Spleen (tissue), 7 donors: ENCODE measurements at regions not wholly inside any gene's neighbourhood (a gene's known extent, or its start where the extent isn't known, plus 50 kb on each side); places are given as distances from the start of the nearest gene placed in this dataset.

ENCODE experiments used
- POLR2A ChIP-seq, 3 donors: fragments of 450-650 bp; IDR thresholded peaks; one replicate each; pipeline ENCODE4 v1.5.1; 2017; ENCODE audit warnings: antibody characterized with exemption in 3 of 3, mild to moderate bottlenecking in 1 of 3
- POLR2AphosphoS5 ChIP-seq, 3 donors: sonication (generic); formaldehyde crosslinking; IDR thresholded peaks; one replicate each; pipeline ENCODE4 v1.5.1; 2017; ENCODE audit warnings: antibody characterized with exemption in 3 of 3
- TF ChIP-seq, protein P1 (sequence below), 11 experiments: fragments of 200-600 bp in 7 of 11; fragments of 450-650 bp in 4 of 11; sonication (generic) in 4 of 11; IDR thresholded peaks in 8 of 11; conservative IDR thresholded peaks in 3 of 11; 1 replicate in 7 of 11; 2 replicates in 4 of 11; pipeline versions ENCODE4 v1.4.0 to v1.8.0; 2016 to 2021; ENCODE audit warnings: antibody characterized with exemption in 11 of 11, inconsistent platforms in 4 of 11, mild to moderate bottlenecking in 1 of 11
- donor health status: DM: no; HTN: no; CAD: no; lungs with moderate emphysema.
- donor health status: DM: no; HTN: no; CAD: no.
- donor health status: DM: no; HTN: no; CAD: no.

DNA sequence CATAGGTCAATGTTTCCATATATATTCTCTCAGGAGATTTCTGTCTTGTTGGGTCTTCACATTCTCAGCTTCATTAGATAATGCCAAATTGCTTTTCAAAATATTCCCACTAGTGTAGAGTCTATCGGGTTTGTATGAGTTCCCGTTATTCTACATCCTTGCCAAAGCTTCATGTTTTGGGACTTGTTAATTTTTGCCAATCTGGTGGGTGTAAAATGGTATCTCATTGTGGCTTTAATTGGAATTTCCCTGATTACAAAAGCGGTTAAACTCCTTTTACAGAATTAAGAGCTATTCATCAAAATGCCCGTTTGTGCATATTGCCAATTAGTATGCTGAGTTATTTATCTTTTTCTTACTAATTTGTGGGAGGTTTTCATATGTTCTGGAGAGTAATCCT, 708.4 kb upstream of the ADAMTS5 start:
- TF ChIP-seq POLR2AphosphoS5 (IDR thresholded peaks at IDR 0.05) (no peak), POLR2A (IDR thresholded peaks at IDR 0.05) (no peak)
- TF ChIP-seq, protein P1, sequence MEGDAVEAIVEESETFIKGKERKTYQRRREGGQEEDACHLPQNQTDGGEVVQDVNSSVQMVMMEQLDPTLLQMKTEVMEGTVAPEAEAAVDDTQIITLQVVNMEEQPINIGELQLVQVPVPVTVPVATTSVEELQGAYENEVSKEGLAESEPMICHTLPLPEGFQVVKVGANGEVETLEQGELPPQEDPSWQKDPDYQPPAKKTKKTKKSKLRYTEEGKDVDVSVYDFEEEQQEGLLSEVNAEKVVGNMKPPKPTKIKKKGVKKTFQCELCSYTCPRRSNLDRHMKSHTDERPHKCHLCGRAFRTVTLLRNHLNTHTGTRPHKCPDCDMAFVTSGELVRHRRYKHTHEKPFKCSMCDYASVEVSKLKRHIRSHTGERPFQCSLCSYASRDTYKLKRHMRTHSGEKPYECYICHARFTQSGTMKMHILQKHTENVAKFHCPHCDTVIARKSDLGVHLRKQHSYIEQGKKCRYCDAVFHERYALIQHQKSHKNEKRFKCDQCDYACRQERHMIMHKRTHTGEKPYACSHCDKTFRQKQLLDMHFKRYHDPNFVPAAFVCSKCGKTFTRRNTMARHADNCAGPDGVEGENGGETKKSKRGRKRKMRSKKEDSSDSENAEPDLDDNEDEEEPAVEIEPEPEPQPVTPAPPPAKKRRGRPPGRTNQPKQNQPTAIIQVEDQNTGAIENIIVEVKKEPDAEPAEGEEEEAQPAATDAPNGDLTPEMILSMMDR (IDR thresholded peaks at IDR 0.05 in 8 of 11, conservative IDR thresholded peaks at IDR 0.05 in 3 of 11), result no peak
